Large intestine (tissue), 3 donors: ENCODE measurements at regions not wholly inside any gene's neighbourhood (a gene's known extent, or its start where the extent isn't known, plus 50 kb on each side); places are given as distances from the start of the nearest gene placed in this dataset.

ENCODE experiments used
- DNase-seq, 2 donors: peaks; one replicate each; pipeline versions ENCODE4 v3.0.0 to v3.0.0-alpha.2; 2013
- H3K27ac ChIP-seq: one replicate; pipeline ENCODE4 v1.5.1; 2013; ENCODE audit warnings: low read length
- H3K27me3 ChIP-seq: 2 replicates; pipeline ENCODE4 v1.6.1; 2013; ENCODE audit warnings: low read length; ENCODE audit not compliant: control insufficient read depth, insufficient read depth
- H3K36me3 ChIP-seq: 2 replicates; pipeline ENCODE4 v1.6.1; 2013; ENCODE audit warnings: low read length; ENCODE audit not compliant: control insufficient read depth, insufficient read depth
- H3K4me1 ChIP-seq: one replicate; pipeline ENCODE4 v1.6.1; 2013; ENCODE audit warnings: low read length; ENCODE audit not compliant: control insufficient read depth, insufficient read depth
- H3K4me3 ChIP-seq: one replicate; pipeline ENCODE4 v1.5.1; 2013; ENCODE audit warnings: low read length
- H3K9me3 ChIP-seq: one replicate; pipeline ENCODE4 v1.6.1; 2013; ENCODE audit warnings: mild to moderate bottlenecking, low read depth, low read length, moderate library complexity; ENCODE audit not compliant: control insufficient read depth
- WGBS: methylation state at CpG from one replicate; pipeline ENCODE4 v1.1.5; 2013; ENCODE audit warnings: low lambda C conversion rate; ENCODE audit not compliant: insufficient coverage; 5-methylcytosine and 5-hydroxymethylcytosine counted together

GRCh38 chr2:128781585-128782385, 463.1 kb upstream of the HS6ST1 start:
- DNase-seq, result no peak
- Histone ChIP-seq H3K4me1 (peaks cover 4% of the 10 kb centered on the region), H3K27ac (no peak overlapping the region), H3K4me3 (no peak overlapping the region), H3K36me3 (no peaks in the 10 kb centered on the region), H3K9me3 (no peaks in the 10 kb centered on the region), H3K27me3 (no peaks in the 10 kb centered on the region)
- WGBS, result no CpG with 5 or more reads among the region's 18 CpGs

GRCh38 chr2:128782411-128783192, 463.9 kb upstream of the HS6ST1 start:
- no peaks in the 10 kb centered on the region for H3K4me1 ChIP-seq
- no peak overlapping the region for H3K4me3 ChIP-seq
- H3K27ac ChIP-seq, result no peak overlapping the region
- no peaks in the 10 kb centered on the region for H3K9me3 ChIP-seq
- DNase-seq, result peak; percentile 19 to 61
- 100% methylated on average over 1 of the region's 6 CpGs for WGBS
- H3K27me3 ChIP-seq, result no peaks in the 10 kb centered on the region
- no peaks in the 10 kb centered on the region for H3K36me3 ChIP-seq

DNA sequence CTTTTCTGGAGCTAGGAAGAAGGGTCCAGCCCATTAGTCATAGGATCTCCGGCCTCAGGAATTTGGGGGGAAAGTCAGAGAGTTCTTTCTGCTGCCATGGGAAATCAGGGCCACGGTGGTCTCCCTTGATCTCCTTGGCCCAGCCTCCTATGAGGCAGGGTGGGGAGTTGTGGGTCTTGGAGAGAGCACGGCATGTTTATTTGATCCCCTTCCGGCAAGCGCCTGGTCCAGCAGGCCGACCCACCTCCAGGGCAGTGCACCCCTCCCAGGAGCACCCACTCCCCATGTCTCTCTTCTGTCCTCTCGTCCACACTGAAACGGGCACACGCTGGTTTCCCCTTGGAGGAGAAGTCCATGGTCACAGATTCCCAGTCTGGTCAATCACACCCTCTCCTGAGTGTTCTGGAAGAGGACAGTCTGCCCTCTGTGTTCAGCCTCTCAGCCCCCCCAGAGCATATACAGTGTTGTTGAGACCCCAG, 464.6 kb upstream of the HS6ST1 start:
- WGBS, result no CpG with 5 or more reads among the region's 9 CpGs
- no peaks in the 10 kb centered on the region for H3K27me3 ChIP-seq
- no peaks in the 10 kb centered on the region for H3K36me3 ChIP-seq
- no peaks in the 10 kb centered on the region for H3K4me1 ChIP-seq
- no peak for DNase-seq
- H3K9me3 ChIP-seq, result no peaks in the 10 kb centered on the region
- H3K4me3 ChIP-seq, result no peak overlapping the region
- no peak overlapping the region for H3K27ac ChIP-seq

GRCh38 chr2:128783896-128784295, 465.2 kb upstream of the HS6ST1 start:
- Histone ChIP-seq H3K27ac (no peak overlapping the region), H3K4me1 (no peaks in the 10 kb centered on the region), H3K36me3 (no peaks in the 10 kb centered on the region), H3K4me3 (no peak overlapping the region), H3K27me3 (no peaks in the 10 kb centered on the region), H3K9me3 (no peaks in the 10 kb centered on the region)
- DNase-seq, result no peak
- WGBS, result no CpG with 5 or more reads among the region's 10 CpGs

GRCh38 chr2:128784626-128785306, 466.1 kb upstream of the HS6ST1 start:
- H3K4me3 ChIP-seq, result no peak overlapping the region
- H3K4me1 ChIP-seq, result no peaks in the 10 kb centered on the region
- DNase-seq, result no peak
- H3K36me3 ChIP-seq, result no peaks in the 10 kb centered on the region
- no peaks in the 10 kb centered on the region for H3K9me3 ChIP-seq
- WGBS, result no CpG with 5 or more reads among the region's 18 CpGs
- no peaks in the 10 kb centered on the region for H3K27me3 ChIP-seq
- H3K27ac ChIP-seq, result no peak overlapping the region

- DNase-seq, result no peak
- Histone ChIP-seq H3K27me3 (no peaks in the 10 kb centered on the region), H3K36me3 (no peaks in the 10 kb centered on the region), H3K4me1 (no peaks in the 10 kb centered on the region), H3K27ac (no peak overlapping the region), H3K9me3 (no peaks in the 10 kb centered on the region), H3K4me3 (no peak overlapping the region)
- 100% methylated on average over 1 of the region's 6 CpGs for WGBS
These were observed 467.6 kb upstream of the HS6ST1 start for GRCh38 chr2:128786316-128786715.

GRCh38 chr2:128786741-128787478, 468.2 kb upstream of the HS6ST1 start:
- 100% methylated on average over 1 of the region's 9 CpGs for WGBS

DNA sequence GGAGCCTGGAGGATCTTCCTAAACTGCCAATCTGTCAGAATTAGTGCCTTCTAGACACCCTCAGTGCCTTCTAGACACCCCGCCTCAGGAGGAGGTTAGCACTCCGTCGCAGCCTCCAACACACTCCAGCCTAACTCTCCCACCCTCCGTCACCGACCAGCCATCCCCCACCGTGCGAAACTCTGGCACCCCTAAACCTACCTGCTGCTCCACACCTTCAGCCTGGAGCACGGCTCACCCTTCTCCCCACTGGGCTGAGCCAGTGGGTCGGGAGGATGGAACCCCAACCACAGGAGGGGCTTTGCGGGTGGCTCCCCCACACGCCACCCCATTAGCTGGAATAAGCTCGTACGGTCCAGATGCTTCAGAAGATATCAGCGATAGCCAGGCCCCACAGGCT, 468.9 kb upstream of the HS6ST1 start:
- H3K27me3 ChIP-seq, result no peaks in the 10 kb centered on the region
- H3K27ac ChIP-seq, result no peak overlapping the region
- no peak overlapping the region for H3K4me3 ChIP-seq
- H3K4me1 ChIP-seq, result no peaks in the 10 kb centered on the region
- no peaks in the 10 kb centered on the region for H3K9me3 ChIP-seq
- DNase-seq, result no peak
- WGBS, result no CpG with 5 or more reads among the region's 14 CpGs
- no peaks in the 10 kb centered on the region for H3K36me3 ChIP-seq

More at GRCh38 chr2:128786741-128787478, 468.2 kb upstream of the HS6ST1 start:
- DNase-seq, result peak in 1 of 2 donors; percentile 25
- no peak overlapping the region for H3K27ac ChIP-seq
- no peaks in the 10 kb centered on the region for H3K27me3 ChIP-seq
- H3K36me3 ChIP-seq, result no peaks in the 10 kb centered on the region
- no peaks in the 10 kb centered on the region for H3K9me3 ChIP-seq
- no peaks in the 10 kb centered on the region for H3K4me1 ChIP-seq
- no peak overlapping the region for H3K4me3 ChIP-seq

GRCh38 chr2:128788636-128789220, 470.1 kb upstream of the HS6ST1 start:
- Histone ChIP-seq H3K9me3 (no peaks in the 10 kb centered on the region), H3K4me3 (no peak overlapping the region), H3K27ac (no peak overlapping the region), H3K36me3 (no peaks in the 10 kb centered on the region), H3K4me1 (no peaks in the 10 kb centered on the region), H3K27me3 (no peaks in the 10 kb centered on the region)
- WGBS, result no CpG with 5 or more reads among the region's 9 CpGs
- no peak for DNase-seq
